HG03558 (cell line): ENCODE measurements at regions not wholly inside any gene's neighbourhood (a gene's known extent, or its start where the extent isn't known, plus 50 kb on each side); places are given as distances from the start of the nearest gene placed in this dataset.
"Not testable (repeated sequence)": the region's sequence is repeated elsewhere in the genome, so short reads cannot be mapped to it uniquely, and the experiment has no call there.

Experiments
- ATAC-seq: cut with Tn5 transposase; IDR thresholded peaks from one replicate; pipeline ENCODE4 v1.9.1; 2021; ENCODE audit warnings: moderate number of reproducible peaks; ENCODE audit not compliant: unreplicated experiment; ENCODE audit errors: extremely low read depth

DNA sequence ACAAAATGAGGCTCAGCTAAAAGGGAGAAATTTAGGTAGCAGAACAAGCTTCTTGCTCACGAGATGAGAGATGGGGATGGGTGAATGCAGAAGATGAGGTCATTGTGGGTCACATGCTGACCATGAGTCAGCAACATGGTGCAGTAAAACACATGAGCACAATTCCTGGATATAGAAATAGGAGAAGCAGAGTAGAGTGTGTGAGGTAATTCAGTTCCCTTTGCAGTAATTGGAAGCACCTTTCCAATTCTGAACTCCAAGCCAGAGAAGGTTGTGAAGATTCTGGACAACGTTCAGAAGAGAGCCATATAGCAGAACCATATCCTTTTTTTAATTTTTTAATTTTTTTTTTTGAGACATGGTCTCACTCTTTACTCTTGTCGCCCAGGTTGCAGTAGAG, 62.0 kb upstream of the LMNTD1 start:
- no peak for ATAC-seq

DNA sequence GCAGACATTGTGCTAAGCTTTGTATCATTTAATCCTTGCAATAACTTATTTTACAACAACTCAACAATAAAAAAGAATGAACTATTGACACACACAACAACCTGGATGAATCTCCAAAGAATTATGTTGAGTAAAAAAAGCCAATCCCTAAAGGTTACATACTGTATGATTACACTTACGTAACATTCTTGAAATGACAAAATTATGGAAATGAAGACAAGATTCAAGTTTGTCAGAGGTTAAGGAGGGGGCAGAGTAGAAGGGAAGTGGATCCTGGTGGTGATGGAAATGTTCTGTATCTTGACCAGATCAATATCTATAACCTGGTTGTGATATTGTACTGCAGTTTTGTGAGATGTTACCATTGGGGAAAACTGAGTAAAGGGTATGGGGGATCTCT, 63.2 kb upstream of the LMNTD1 start:
- no peak for ATAC-seq

DNA sequence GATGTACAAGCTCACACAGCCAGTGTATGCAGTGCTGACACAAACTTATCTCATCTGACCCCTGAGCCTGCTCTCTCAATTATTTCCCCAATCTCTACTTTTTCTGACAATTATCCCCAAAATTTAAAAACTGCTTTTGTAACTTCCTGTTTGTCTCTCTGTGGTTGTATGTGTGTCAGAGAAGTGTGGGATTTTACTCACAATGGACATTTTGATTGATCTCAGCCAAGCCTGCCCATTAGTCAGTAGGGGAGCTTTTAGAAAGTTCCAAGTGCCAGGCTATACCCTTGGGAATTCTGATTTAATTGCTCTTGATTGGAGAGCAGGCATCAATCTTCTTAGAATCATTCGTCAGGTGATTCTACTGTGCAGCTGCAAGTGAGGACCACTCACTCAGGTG, 64.9 kb upstream of the LMNTD1 start:
- no peak for ATAC-seq

GRCh38 chr12:25623816-25624215, 70.7 kb upstream of the LMNTD1 start:
- no peak for ATAC-seq

DNA sequence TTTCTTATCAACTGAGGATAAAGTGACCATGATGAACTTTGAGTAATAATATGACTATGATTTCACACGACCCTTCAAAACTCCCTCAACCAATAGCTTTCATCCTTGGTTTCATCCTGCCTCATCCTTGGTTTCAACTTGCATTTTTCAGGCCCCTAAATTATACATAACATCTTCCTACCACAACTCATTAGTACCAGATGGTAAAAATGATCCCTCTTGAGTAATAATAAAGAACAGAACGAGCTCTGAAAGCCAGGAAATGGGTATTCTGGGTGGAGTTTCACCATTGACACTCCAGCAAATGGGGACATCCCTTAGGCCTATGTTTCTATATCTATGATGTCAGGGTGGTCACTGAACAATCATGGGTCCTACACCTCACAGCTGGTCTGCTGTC, 72.1 kb upstream of the LMNTD1 start:
- ATAC-seq, result no peak

DNA sequence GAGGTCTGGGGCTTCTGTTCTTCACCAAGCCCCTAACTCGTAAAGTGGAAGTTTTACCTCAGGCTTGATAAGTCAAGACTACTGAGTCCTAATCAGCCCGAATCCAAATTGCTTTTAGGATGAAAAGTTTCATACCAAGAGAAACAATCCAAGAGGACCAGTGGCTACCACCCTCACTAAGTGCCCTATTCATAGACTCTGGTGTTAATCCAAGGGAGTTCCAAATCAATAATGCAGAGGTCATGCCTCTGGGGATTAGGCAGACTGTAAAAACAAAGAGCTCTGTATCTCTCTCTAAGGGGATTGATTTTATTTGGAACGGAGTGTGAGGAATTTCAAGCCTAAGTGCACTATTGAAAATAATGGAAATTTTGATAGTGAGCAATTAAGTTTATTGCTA, 76.3 kb upstream of the LMNTD1 start:
- no peak for ATAC-seq

GRCh38 chr12:25630735-25631515, 77.8 kb upstream of the LMNTD1 start:
- not testable (repeated sequence) for ATAC-seq

DNA sequence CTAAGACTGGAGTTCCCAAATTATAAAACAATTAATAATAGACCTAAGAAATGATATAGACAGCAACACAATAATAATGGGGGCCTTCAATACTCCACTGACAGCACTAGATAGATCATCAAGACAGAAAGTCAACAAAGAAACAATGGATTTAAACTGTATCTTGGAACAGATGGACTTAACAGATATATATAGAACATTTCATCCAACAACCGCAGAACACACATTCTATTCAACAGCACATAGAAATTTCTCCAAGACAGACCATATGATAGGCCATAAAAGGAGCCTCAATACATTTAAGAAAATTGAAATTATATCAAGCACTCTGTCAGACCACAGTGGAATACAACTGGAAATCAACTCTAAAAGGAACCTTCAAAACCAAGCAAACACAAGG, 80.1 kb upstream of the LMNTD1 start:
- ATAC-seq, result not testable (repeated sequence)

DNA sequence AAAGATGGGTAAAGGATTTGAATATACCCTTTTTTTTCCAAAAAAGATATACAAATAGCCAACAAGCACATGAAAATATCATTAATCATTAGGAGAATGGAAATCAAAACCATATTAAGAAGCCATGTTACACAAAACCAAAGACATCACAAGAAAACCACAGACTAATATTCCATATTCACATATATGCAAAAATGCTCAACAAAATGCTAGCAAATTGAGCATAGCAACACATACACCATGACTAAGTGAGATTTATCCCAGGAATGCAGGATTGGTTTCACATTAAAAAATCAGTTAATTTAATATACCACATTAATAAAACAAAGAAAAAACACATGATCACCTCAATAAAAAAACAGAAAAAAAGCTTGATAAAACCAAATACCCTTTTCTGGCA, 84.7 kb upstream of the LMNTD1 start:
- ATAC-seq, result no peak

DNA sequence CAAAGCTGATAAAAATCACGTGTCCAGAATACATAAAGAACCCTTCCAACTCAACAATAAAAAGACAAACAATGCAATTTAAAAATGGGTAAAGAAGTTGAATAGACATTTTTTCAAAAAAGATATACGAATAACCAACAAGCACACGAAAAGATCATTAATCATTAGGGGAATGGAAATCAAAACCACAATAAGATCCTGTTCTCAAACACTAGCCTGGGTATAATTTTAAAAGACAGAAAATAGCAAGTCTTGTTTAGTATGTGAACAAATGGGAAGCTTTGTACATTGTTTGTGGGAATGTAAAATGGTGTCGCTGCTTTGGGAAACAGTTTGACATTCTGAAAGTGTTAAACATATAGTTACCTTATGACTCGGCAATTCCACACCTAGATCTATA, 86.3 kb upstream of the LMNTD1 start:
- no peak for ATAC-seq

- no peak for ATAC-seq
These were observed 91.9 kb upstream of the LMNTD1 start for GRCh38 chr12:25644979-25645378.

GRCh38 chr12:25645427-25645826, 92.3 kb upstream of the LMNTD1 start:
- no peak for ATAC-seq

DNA sequence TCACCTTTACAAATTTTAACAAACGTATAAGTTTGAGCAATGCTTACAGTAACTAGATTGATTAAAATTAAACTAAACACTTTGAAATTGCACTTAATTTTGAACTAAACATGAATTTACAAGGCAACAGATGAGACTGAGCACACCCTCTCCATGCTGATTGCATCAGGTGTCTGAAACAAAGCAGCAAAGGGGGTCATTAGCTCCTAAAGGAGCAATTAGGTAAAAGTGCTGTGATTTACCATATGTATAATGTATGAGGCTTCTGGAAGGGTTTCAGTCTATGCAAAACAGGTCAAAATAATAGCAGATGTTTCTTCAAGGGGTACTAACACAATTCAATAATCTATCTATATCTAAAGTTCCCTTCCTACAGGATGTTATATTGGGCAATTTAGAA, 98.8 kb upstream of the LMNTD1 start:
- no peak for ATAC-seq

GRCh38 chr12:25652371-25652770, 99.3 kb upstream of the LMNTD1 start:
- no peak for ATAC-seq

GRCh38 chr12:25653487-25654175, 100.5 kb upstream of the LMNTD1 start:
- ATAC-seq, result no peak

DNA sequence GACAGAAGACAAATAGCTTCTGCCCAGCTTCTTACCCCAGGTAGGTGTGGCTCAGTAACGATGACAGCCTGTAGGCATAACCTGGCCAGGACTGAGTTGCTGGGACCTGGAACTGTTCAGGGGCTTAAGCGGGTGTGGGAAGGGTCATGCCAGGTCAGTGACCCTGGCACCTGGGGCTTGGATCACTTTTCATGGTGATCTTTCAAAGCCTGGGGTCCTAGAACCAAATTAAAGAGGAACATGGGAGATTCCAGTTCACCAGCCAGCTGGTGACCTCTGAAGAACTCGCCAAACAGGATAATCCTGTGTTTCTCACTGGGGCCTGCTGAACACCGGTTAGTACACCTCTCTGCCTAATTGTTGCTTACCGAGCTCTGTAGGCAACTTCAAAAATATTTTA, 102.6 kb upstream of the LMNTD1 start:
- no peak for ATAC-seq

GRCh38 chr12:25659621-25660020, 106.5 kb upstream of the LMNTD1 start:
- no peak for ATAC-seq

GRCh38 chr12:25670076-25671055, 117.3 kb upstream of the LMNTD1 start:
- no peak for ATAC-seq

GRCh38 chr12:25675808-25676207, 122.7 kb upstream of the LMNTD1 start:
- no peak for ATAC-seq

- no peak for ATAC-seq
These were observed 124.3 kb upstream of the LMNTD1 start for GRCh38 chr12:25677232-25677937.
